HG03565 (cell line): ENCODE measurements at regions not wholly inside any gene's neighbourhood (a gene's known extent, or its start where the extent isn't known, plus 50 kb on each side); places are given as distances from the start of the nearest gene placed in this dataset.

Experiments used
- ATAC-seq: cut with Tn5 transposase; IDR thresholded peaks from one replicate; pipeline ENCODE4 v1.9.1; 2021; ENCODE audit warnings: mild to moderate bottlenecking, moderate library complexity; ENCODE audit not compliant: unreplicated experiment

DNA sequence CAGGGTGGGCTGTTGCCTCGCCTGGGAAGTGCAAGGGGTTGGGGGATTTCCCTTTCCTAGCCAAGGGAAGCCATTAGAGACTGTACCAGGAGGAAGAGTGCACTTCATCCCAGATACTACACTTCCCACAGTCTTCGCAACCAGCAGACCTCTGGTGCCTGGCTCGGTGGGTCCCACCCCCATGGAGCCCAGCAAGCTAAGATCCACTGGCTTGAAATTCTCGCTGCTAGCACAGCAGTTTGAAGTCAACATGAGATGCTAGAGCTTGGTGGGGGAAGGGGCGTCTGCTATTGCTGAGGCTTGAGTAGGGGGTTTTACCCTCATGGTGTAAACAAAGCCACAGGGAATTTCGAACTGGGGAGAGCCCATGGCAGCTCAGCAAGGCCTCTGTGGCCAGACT lies 586.4 kb downstream of the HTR1A start:
- no peak for ATAC-seq

DNA sequence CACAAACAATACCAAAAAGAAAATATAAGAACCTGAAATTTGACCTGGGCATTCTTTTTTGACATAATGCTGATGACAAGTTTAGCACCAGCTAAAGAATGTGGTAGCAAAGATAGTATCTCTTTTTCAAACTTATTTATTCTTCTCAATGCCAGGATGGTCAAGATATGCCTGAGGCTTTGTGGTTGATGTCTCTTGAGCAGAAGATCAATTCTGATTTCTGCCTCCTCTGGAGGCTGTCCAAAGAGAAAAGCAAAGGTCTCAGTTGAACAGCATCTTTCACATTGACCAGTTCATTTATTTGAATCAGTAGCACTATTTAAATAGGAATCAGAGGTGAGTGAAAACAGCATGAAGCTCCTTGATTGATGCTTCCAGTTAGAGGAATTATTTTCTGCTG lies 588.2 kb downstream of the HTR1A start:
- ATAC-seq = no peak

DNA sequence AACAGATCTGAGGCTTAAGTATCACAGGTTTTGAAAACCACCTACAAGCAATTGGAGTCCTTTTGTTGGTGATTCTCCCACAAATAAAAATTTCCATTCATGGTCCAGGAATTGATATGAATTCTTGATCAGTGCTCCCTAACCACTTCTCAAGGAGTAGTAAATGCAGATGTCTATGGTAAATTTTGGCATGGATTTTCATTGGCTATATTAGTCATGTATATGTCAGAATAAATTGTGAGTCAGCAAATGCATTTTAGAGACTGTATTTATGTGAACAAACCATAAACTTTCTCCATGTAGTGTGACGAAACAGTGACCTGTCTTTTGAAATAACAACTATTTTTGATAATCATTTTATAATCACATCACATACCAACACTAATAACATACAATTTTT lies 611.1 kb downstream of the HTR1A start:
- no peak for ATAC-seq

DNA sequence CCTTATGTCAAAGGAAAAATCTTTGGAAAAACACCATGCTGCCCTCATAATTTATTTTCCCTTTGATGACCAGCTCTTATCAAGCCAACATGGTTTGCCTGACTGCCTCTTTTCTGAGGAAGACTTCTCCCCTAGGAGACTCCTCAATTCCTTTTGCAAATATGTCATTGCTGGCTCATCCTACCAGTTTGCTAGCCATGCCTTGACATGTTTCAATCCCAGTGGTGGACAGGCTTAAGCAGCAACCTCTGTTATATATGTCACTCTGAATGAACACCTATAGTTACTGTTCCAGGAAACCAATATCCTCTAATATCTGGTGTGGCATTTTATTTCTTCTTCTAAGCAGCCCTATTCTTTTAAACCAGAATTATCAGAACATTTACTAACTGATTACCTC lies 615.8 kb downstream of the HTR1A start:
- ATAC-seq = no peak

DNA sequence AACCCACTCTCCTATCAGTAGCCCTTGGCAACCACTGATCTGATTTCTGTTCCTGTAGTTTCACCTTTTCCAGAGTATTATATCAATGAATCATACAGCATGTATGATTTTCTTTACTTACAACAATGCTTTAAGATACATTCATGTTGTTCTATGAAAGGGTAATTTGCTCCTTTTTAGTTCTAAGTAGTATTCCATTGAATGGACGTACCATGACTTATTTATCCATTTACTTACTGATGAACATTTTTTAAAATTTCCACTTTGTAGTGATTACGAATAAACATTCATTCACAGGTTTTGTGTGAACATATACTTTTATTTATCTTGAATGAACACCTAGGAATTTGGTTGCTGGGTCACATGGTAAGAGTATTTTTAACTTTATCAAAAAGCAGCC lies 620.8 kb downstream of the HTR1A start:
- no peak for ATAC-seq

DNA sequence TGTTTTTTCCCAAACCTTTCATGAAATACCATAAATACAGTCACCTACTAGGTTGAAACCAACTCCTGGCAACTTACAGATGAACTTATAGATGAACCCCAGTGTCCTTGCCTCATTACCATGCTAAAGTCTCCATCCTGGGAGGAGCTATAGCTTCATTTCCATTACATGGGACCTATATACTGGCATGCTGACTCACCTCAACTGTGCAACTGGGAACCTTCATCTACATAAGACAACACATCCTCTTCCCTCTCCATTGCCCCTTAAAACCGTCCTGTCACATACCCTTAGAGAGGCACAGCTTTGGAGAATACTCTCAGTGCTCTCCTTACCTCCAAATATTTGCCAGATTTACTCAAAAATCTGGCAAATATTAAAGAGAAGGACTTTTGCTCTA lies 638.3 kb downstream of the HTR1A start:
- no peak for ATAC-seq

DNA sequence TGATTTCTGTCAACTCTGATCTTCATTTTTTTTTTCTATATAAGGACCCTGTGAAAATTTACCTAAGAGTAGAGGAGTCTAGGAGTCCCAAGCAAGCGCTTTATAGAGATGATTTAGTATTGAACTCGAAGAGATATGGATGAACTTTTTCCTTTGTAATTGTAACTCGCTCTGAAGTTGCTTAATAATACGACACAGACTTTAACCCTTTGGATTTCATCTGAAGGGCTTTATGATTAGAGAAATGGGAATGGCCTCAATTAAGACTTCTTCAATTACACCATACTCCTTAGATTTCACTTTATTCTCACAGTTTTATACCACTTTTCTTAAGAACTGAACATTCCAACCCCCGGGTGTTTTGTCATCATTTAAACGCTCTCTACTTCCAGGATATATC lies 647.7 kb downstream of the HTR1A start:
- no peak for ATAC-seq

DNA sequence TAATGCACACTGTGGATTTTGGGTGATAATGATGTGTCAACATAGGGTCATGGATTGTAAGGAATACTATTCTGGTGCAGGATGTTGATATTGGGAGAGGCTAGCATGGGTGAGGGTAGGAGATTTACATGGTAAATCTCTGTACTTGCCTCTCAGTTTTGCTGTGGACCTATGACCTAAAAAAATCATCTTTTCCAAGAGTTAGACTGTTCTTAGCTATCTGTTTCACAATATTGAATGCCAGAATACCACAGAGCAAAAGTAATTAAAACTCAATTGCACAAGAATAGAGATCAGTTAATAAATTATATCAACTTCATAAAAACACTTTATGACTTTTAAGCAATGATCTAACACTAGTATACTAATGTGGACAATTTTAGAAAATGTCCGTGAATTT lies 651.6 kb downstream of the HTR1A start:
- ATAC-seq = no peak

DNA sequence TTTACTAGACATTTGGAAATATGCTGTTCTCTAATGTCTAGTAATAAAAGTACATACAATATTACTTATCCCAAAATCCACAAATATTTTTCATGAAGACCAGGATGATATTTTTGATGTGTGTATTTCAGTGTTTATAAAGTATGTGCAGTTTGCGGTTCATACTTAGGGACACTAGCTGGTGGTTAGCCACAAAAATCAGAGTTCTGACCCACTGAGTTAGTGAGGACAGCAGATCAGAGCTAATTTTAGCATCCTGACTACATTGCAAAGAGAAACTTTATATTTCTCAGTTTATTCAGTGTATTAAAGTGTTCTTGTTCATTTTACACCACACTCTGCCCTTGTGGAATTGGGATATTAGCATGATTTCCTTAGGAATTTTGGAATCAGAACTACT lies 655.3 kb downstream of the HTR1A start:
- ATAC-seq = no peak

DNA sequence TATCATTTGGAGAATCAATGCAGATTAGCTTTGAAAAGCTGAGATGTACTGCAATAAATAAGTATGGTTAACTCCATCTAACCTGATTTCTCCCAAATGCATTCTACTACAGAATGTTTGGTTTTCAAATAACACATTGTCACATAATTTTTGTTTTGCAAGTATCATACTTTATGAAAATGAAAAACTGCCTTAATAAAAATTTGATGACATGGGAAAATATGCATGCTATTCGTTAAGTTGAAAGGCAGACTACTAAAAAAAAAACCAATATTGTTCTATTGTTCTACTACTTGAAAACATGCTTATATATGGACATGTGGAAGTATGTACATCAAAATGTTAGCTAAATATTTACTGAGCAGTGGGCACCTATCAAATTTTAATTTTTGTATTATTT lies 668.9 kb downstream of the HTR1A start:
- no peak for ATAC-seq

DNA sequence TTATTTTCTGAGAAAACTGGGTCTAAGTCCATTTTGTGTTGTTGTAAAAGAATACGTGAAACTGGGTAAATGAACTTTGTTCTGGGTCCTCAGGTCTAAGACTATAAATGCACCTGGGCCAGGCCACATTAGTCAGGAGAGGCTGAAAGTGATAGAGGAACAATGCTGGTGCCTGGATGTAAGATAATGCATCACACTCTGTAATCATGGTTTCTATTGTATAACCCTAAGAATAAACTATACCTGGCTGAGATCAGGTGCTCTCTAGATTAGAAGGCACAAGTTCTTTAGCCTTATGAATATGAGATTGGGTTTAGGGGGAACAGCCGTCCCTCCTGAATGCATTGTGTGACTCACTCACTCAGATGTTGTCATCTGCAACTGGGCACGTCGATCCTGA lies 675.5 kb downstream of the HTR1A start:
- no peak for ATAC-seq

DNA sequence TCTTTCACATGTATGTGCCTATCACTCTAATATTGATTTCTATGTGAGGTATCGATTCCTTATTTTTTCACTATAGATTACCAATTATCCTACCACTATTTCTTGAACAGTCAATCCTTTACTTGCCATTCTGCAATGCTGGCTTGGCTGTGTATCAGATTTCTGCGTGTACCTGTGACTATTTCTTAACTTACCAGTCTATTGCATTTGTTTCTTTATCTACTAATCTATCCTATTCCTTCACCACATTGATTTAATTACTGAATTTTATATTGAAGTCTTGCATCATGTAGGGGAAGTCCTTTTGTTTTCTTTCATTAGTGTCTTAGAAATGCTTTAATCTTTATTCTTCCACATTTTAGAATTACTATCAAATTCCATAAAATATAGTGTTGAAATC lies 684.8 kb downstream of the LRRC70 start:
- no peak for ATAC-seq

DNA sequence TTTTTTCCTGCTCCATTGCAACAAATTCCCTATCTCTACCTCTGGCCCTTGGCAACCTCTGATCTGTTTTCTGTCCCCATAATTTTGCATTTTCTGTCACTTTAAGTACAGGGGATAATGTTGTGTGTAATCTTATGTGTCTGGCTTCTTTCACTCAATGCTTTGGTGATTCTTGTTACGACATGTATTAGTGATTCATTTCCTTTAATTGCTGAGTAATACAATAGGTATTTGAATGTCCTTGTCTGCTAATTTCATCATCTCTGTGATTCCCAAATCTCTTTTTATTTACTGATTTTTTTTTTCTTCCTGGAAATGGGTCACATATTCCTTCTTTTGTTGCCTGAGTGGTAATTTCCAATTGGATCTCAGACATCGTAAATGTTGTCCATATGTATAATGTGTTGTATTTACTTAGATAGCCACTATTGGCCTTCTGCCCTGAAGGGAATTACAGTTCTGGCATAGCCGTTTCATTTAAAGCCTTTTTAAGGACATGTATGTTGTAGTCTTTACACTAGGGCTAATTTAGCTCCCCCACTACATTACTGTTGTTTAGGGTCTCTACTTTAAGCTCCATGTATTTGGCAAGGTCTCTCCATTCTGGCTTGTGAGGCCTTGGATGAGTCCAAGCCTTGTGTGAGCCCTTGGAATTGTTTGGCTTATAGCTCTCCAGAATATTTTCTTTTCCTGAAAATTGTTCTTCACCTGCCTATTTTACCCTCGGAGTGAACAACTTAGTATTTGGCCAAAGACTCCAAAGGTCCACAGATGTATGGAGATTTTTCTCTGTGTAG lies 683.8 kb downstream of the LRRC70 start:
- no peak for ATAC-seq

DNA sequence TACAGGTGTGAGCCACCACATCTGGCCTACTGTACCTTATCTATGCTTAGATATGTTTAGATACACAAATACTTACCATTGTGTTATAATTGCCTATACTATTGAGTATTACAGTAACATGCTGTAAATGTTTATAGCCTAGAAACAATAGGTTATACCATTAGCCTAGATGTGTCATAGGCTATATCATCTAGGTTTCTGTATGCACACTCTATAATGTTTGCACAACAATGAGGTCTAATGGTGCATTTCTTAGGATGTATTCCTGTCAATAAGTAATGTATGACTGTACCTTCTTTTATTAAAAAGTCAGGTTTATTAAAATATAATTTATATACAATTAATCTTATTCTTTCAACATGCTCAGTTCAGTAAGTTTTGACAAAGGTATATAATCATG lies 683.1 kb downstream of the LRRC70 start:
- ATAC-seq = no peak

DNA sequence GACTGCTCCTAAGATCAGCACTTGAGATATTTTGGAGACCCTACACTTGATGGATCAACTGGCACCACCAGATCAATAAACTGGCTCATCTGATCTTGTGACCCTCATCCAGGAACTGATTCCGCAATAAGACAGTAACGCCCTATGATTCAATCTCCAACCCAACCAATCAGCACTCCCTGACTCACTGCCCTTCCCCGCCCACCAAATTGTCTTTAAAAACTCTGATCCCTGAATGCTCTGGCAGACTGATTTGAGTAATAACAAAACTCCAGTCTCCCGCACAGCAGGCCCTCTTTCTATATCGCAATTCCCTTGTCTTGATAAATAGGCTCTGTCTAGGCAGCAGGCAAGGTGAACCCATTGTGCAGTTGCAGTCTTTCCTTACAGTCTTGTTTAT lies 677.0 kb downstream of the LRRC70 start:
- ATAC-seq = no peak

DNA sequence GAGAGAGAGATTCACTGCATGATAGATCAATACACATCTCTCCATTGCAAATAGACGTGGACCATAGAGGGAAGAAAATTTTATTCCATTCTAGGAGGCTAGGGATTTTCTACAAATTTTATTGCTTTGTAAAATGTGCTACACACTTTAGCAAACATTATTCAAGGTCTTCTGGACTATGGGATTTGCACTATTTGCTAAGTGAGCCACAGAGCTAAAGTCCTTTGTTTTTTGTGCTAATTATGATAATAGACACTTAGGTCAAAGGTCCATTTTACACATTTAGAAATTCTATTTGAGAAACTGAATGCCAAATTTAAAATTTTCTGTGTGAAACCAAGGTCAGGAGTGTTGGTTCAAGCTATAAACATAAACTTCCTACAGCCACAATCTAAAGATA lies 672.3 kb downstream of the LRRC70 start:
- no peak for ATAC-seq

DNA sequence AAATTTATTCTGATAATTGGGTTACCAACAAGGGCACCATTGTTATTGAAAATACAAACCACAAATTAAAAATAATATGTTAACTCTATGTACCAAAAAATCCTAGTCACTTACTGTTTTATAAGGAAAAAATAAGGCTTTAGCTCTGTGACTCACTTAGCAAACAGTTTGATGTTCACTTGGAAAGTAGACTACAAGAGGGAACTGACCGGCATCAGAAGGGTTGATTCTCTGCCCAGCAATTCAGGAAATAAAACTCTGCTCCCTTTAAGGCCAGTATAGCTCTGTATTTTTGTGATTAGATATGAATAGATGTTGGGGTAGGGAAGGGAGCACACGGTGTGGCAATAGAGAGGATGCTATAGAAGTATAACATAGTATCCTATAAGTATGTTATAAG lies 671.3 kb downstream of the LRRC70 start:
- ATAC-seq = no peak

DNA sequence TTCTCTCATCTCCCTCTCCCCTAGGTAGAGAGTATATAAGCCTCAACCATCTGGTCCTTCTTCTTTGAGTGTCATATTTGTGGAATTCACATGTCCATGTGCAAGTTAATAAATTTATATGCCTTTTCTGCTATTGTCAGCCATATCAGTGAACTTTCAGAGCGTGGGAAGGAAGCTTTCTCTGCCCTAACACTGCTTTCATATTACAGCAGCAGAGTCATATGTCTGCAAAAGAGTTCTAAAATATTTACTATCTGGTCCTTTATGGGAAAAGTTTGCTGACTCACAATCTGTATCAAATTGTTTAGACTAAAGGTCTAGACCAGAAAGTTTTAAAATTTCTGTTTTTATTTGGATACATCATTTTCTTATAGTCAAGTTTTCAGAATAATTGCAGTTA lies 669.0 kb downstream of the LRRC70 start:
- ATAC-seq = no peak

DNA sequence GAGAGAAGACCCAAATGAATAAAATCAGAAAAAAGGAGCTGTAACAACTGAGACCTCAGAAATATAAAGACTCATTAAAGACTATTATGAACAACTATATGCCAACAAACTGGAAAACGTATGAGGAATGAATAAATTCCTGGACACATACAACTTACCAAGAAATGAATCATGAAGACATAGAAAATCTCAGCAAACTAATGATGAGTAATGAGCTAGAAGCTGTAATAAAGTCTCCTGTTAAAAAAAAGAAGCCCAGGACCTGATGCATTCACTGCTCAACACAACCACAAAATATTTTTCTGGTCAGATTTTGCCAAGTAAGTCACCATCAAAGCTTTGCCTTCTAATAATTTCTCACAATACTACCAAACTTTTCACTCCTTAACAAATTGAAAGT lies 666.7 kb downstream of the LRRC70 start:
- ATAC-seq = no peak

DNA sequence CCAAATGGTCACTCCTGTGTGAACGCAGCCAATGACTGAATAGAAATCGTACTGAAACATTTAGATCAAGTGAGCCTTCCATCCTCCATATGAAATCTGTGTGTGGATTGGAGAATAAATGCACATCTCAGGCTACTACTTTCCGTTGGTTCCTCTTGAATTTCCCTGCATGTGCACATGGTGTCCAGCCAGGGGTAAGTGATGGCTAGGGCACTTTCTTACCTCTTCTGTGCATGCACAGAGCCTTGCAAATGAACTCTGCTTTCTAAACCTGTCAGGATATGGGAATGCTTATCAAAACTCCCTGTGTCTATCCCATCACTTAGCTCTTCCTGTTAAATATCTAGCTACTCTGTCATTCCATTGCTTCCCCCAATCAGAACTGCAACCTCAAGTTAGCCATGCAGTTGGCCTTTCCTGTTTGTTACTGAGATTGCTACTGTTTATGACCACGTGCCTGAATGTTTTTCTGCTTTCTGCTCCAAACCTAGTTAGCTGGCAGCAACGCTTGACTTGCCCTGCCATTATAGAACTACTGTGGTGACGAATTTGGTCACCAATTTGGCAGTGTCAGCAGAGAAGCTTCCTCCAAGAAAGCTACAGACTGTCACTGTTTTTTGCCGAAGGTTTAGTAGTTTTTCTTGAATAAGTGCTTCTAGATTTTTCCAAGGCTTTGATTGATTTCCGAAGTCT lies 661.6 kb downstream of the LRRC70 start:
- no peak for ATAC-seq

DNA sequence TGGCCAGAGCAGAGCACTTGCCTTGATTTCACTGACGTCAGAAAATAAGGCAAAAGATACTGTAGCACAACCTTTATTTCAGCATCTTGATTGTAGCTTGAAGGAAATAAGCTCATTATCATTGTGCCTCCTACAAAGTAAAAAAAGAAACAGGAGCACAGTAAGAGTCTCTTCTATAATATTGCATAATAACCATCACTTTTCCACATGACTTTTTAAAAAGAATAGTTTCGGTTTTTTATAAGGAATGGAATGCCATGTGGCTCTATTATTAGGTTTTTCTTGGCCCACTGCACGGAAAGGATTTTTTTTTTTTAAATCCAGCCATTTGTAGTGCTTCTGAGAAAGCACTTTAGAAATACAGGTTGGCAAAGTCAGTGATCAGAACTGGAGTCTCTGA lies 655.3 kb downstream of the LRRC70 start:
- no peak for ATAC-seq

DNA sequence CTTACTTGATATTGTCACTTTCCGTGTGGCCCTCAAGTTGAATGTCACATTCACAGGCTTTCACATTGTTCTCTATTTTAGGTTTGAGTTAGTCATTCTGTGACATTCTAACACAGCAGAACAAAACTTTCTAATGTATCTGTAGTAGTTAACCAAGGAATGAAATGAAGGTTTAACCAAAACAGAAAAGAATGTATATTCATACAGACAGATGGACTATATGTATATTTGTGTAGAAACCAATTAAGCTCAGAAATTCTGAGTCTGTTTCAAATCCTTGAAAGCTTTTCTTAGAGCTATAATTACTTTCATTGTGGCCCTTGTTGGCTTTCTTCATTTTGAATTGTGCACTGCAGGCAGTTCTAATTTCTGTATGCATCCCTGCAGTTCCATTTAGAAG lies 654.7 kb downstream of the LRRC70 start:
- no peak for ATAC-seq

DNA sequence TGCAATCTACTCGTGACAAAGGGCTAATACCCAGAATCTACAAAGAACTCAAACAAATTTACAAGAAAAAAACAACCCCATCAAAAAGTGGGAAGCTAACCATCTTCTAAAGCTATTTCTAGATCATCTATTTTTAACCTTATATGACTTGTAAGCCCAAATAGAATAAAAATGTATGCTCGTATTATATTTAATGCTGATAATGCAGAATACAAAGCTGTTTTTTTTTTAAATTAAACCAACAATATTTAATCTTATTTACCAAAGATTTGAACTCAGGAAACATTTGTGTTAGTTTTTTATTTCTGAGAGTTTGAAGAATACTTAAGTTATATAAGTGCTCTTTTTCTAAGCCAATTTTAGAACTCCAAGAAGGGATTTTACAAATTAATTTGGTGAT lies 652.1 kb downstream of the LRRC70 start:
- no peak for ATAC-seq
